ENCODE measurements at regions not wholly inside any gene's neighbourhood (a gene's known extent, or its start where the extent isn't known, plus 50 kb on each side); places are given as distances from the start of the nearest gene placed in this dataset.

DNA sequence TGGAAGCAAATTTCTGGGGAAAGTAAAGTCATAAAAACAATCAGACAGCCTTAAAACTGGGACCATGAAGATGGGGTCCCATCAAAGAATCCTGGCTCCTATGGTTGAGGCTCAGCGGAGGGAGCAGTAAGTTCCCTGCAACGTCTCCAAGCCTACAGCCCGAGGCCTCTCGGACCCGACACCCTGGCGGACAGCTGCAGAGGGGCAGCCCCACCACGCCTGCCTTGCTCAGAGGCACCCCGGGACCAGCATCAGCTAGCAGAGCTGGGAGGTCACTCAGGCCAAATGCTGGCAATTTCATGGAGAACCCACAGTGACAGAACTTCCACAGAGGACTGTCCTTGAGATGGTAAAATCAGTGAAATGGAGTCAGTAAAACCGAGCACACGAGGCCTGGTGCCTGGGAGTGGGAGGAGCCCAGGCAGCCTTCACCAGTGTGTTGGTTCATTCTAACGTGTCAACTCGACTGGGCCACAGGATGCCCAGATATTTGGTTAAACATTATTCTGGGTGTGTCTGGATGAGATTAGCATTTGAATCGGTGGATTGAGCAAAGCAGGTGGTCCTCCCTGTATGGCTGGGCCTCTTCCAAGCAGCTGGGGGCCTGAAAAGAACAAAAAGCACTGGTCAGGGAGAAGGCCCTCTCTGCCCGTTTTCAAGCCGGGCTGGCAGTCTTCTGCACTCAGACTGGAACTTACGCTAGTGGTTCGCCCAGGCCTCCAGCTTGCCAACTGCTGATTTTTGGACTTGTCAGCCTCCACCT lies 96.2 kb upstream of the INSIG1 start:
- FAIRE-seq = no peak
- H3K4me1 ChIP-seq (ENCODE audit: control insufficient read depth in 2 of 3, insufficient read depth in 2 of 3, low read depth in 1 of 3, low read length in 3 of 3) = peaks cover 0 to 4% (median 2%) of the 10 kb centered on the region in 3 donors
- no peak overlapping the region for H3K9ac ChIP-seq (ENCODE audit: low read length in 3 of 3)
- H3K36me3 ChIP-seq (ENCODE audit: control insufficient read depth in 2 of 3, insufficient read depth in 3 of 3, low read length in 3 of 3) = no peaks in the 10 kb centered on the region
- H3K27ac ChIP-seq (ENCODE audit: low read depth in 2 of 2, low read length in 2 of 2) = no peak overlapping the region
- H3K27me3 ChIP-seq (ENCODE audit: control insufficient read depth, insufficient read depth, low read length) = no peaks in the 10 kb centered on the region
- peaks cover 0 to 3% (median 0%) of the 10 kb centered on the region in 3 donors for H3K9me3 ChIP-seq (ENCODE audit: control insufficient read depth in 2 of 3, insufficient read depth in 1 of 3, low read length in 3 of 3)
- TF ChIP-seq, protein P1, sequence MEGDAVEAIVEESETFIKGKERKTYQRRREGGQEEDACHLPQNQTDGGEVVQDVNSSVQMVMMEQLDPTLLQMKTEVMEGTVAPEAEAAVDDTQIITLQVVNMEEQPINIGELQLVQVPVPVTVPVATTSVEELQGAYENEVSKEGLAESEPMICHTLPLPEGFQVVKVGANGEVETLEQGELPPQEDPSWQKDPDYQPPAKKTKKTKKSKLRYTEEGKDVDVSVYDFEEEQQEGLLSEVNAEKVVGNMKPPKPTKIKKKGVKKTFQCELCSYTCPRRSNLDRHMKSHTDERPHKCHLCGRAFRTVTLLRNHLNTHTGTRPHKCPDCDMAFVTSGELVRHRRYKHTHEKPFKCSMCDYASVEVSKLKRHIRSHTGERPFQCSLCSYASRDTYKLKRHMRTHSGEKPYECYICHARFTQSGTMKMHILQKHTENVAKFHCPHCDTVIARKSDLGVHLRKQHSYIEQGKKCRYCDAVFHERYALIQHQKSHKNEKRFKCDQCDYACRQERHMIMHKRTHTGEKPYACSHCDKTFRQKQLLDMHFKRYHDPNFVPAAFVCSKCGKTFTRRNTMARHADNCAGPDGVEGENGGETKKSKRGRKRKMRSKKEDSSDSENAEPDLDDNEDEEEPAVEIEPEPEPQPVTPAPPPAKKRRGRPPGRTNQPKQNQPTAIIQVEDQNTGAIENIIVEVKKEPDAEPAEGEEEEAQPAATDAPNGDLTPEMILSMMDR (IDR thresholded peaks at IDR 0.05; ENCODE audit: borderline replicate concordance, extremely low read depth, insufficient read depth) = no peak
- DNase-seq = no peak
- intact Hi-C loops (cut with DNase I) = no loop called here
- no peak overlapping the region for H3K4me3 ChIP-seq (ENCODE audit: low read length in 3 of 3)

- no peak for FAIRE-seq
- Histone ChIP-seq H3K4me3 (ENCODE audit: low read length in 3 of 3) (no peak overlapping the region), H3K9ac (ENCODE audit: low read length in 3 of 3) (no peak overlapping the region), H3K36me3 (ENCODE audit: control insufficient read depth in 2 of 3, insufficient read depth in 3 of 3, low read length in 3 of 3) (no peaks in the 10 kb centered on the region), H3K4me1 (ENCODE audit: control insufficient read depth in 2 of 3, insufficient read depth in 2 of 3, low read depth in 1 of 3, low read length in 3 of 3) (peaks cover 0 to 4% (median 2%) of the 10 kb centered on the region in 3 donors), H3K27me3 (ENCODE audit: control insufficient read depth, insufficient read depth, low read length) (no peaks in the 10 kb centered on the region), H3K9me3 (ENCODE audit: control insufficient read depth in 2 of 3, insufficient read depth in 1 of 3, low read length in 3 of 3) (no peaks in the 10 kb centered on the region), H3K27ac (ENCODE audit: low read depth in 2 of 2, low read length in 2 of 2) (peak overlapping the region in 1 of 2 donors; percentile 4)
- DNase-seq = no peak
- intact Hi-C loops (cut with DNase I) = no loop called here
- TF ChIP-seq, protein P1 (IDR thresholded peaks at IDR 0.05; ENCODE audit: borderline replicate concordance, extremely low read depth, insufficient read depth) = no peak
These were observed 95.4 kb upstream of the INSIG1 start for GRCh38 chr7:155202106-155202871.

DNA sequence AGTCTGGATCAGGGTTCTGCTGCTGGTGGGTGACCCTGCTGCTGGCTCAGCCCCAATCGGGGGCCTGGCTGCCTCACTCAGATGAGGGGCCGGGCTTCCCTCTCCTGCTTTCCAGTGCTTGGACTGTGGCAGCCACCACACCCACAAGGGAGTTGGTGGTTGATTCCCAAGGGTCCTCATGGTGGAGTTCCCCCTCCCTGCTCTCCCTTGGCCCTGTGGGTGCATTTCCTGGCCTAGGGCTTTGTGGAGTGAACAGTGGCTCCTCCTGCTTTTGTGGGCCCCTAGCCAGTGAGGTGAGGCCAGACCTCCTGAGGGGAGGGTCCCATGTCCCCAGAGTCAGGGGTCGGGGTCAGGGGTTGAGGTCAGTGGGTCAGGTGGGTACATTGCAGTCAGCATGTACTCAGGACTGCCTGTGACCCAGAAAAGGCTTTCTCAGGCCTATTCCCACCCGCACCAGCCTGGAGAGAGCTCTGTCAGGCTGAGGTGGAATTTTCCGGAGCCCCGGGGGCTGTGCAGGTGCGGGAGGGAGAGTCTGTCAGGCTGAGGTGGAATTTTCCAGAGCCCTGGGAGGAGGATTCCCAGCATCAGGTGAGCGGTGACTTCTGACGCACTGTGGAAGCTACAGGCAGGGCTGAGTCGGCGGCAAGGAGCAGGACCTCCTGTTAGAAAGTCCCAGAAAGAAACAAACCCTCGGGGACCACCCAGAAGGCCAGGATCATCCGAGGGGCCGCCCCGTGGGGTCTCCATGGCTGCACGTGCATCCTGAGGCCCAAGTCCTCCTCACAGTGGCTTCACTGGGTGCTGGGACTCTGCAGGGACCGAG lies 94.4 kb upstream of the INSIG1 start:
- DNase-seq (peak in 2 of 5 donors; percentile 24 to 59), FAIRE-seq (no peak)
- Histone ChIP-seq H3K27me3 (ENCODE audit: control insufficient read depth, insufficient read depth, low read length) (no peaks in the 10 kb centered on the region), H3K9me3 (ENCODE audit: control insufficient read depth in 2 of 3, insufficient read depth in 1 of 3, low read length in 3 of 3) (no peaks in the 10 kb centered on the region), H3K4me3 (ENCODE audit: low read length in 3 of 3) (no peak overlapping the region), H3K4me1 (ENCODE audit: control insufficient read depth in 2 of 3, insufficient read depth in 2 of 3, low read depth in 1 of 3, low read length in 3 of 3) (peaks cover 0 to 4% (median 2%) of the 10 kb centered on the region in 3 donors), H3K9ac (ENCODE audit: low read length in 3 of 3) (peak overlapping the region in 1 of 3 donors; percentile 40), H3K27ac (ENCODE audit: low read depth in 2 of 2, low read length in 2 of 2) (peak overlapping the region; percentile 83 to 91), H3K36me3 (ENCODE audit: control insufficient read depth in 2 of 3, insufficient read depth in 3 of 3, low read length in 3 of 3) (no peaks in the 10 kb centered on the region)
- TF ChIP-seq, protein P1 (IDR thresholded peaks at IDR 0.05; ENCODE audit: borderline replicate concordance, extremely low read depth, insufficient read depth) = no peak
- intact Hi-C loops (cut with DNase I) = no loop called here

All from kidney (tissue), 13 donors.